ENCODE measurements at regions not wholly inside any gene's neighbourhood (a gene's known extent, or its start where the extent isn't known, plus 50 kb on each side); places are given as distances from the start of the nearest gene placed in this dataset.
A peak's percentile ranks its signal among the peaks of the same experiment; 100 is the strongest.
"Not testable (repeated sequence)": the region's sequence is repeated elsewhere in the genome, so short reads cannot be mapped to it uniquely, and the experiment has no call there.

GRCh38 chr17:31680126-31680525 is 178.9 kb downstream of the COPRS start:
- DNase-seq (ENCODE audit: low spot score) = peak; percentile 54
- FAIRE-seq = no peak

- no peak for FAIRE-seq
- DNase-seq (ENCODE audit: low spot score) = no peak
These were observed 179.4 kb downstream of the COPRS start for GRCh38 chr17:31679667-31680066.

- DNase-seq (ENCODE audit: low spot score) = no peak
- no peak for FAIRE-seq
These were observed 180.6 kb downstream of the COPRS start for GRCh38 chr17:31678431-31678830.

- FAIRE-seq (no peak), DNase-seq (ENCODE audit: low spot score) (no peak)
These were observed 181.4 kb downstream of the COPRS start for GRCh38 chr17:31677681-31678080.

GRCh38 chr17:31677036-31677435 is 182.0 kb downstream of the COPRS start:
- FAIRE-seq (no peak), DNase-seq (ENCODE audit: low spot score) (no peak)

GRCh38 chr17:31675392-31675791 is 183.7 kb downstream of the COPRS start:
- not testable (repeated sequence) for DNase-seq (ENCODE audit: low spot score); FAIRE-seq

GRCh38 chr17:31674717-31675349 is 184.2 kb downstream of the COPRS start:
- peak; percentile 93 for FAIRE-seq

GRCh38 chr17:31674305-31674704 is 184.7 kb downstream of the COPRS start:
- DNase-seq (ENCODE audit: low spot score) = peak; percentile 70
- peak; percentile 88 for FAIRE-seq

More at GRCh38 chr17:31674717-31675349, 184.2 kb downstream of the COPRS start:
- DNase-seq (ENCODE audit: low spot score) = peak; percentile 76

GRCh38 chr17:31673076-31673475 is 186.0 kb downstream of the COPRS start:
- peak; percentile 47 for DNase-seq (ENCODE audit: low spot score)
- no peak for FAIRE-seq

- no peak for DNase-seq (ENCODE audit: low spot score)
- no peak for FAIRE-seq
These were observed 186.8 kb downstream of the COPRS start for GRCh38 chr17:31672161-31672819.

- DNase-seq (ENCODE audit: low spot score) (no peak), FAIRE-seq (no peak)
These were observed 195.5 kb downstream of the COPRS start for GRCh38 chr17:31663576-31663975.

- DNase-seq (ENCODE audit: low spot score) (no peak), FAIRE-seq (no peak)
These were observed 198.4 kb downstream of the COPRS start for GRCh38 chr17:31660684-31661083.

- no peak for DNase-seq (ENCODE audit: low spot score)
- no peak for FAIRE-seq
These were observed 201.2 kb downstream of the COPRS start for GRCh38 chr17:31657876-31658275.

- DNase-seq (ENCODE audit: low spot score) = peak; percentile 52
- FAIRE-seq = no peak
These were observed 204.1 kb downstream of the COPRS start for GRCh38 chr17:31654936-31655335.

GRCh38 chr17:31653691-31654090 is 205.4 kb downstream of the COPRS start:
- no peak for DNase-seq (ENCODE audit: low spot score)
- FAIRE-seq = no peak

- DNase-seq (ENCODE audit: low spot score) (no peak), FAIRE-seq (no peak)
These were observed 208.1 kb downstream of the COPRS start for GRCh38 chr17:31650756-31651520.

- DNase-seq (ENCODE audit: low spot score) (no peak), FAIRE-seq (no peak)
These were observed 209.7 kb downstream of the COPRS start for GRCh38 chr17:31649302-31649701.

GRCh38 chr17:31647661-31648060 is 211.4 kb downstream of the COPRS start:
- FAIRE-seq = no peak
- no peak for DNase-seq (ENCODE audit: low spot score)

GRCh38 chr17:31646642-31647041 is 212.4 kb downstream of the COPRS start:
- FAIRE-seq = no peak
- no peak for DNase-seq (ENCODE audit: low spot score)

GRCh38 chr17:31645351-31645750 is 213.7 kb downstream of the COPRS start:
- FAIRE-seq (no peak), DNase-seq (ENCODE audit: low spot score) (no peak)

GRCh38 chr17:31631766-31632165 is 227.3 kb downstream of the COPRS start:
- FAIRE-seq = no peak

GRCh38 chr17:31630866-31631265 is 228.2 kb downstream of the COPRS start:
- DNase-seq (ENCODE audit: low spot score); FAIRE-seq: not testable (repeated sequence)

More at GRCh38 chr17:31631766-31632165, 227.3 kb downstream of the COPRS start:
- DNase-seq (ENCODE audit: low spot score) = no peak
